ENCODE measurements at regions not wholly inside any gene's neighbourhood (a gene's known extent, or its start where the extent isn't known, plus 50 kb on each side); places are given as distances from the start of the nearest gene placed in this dataset.

DNA sequence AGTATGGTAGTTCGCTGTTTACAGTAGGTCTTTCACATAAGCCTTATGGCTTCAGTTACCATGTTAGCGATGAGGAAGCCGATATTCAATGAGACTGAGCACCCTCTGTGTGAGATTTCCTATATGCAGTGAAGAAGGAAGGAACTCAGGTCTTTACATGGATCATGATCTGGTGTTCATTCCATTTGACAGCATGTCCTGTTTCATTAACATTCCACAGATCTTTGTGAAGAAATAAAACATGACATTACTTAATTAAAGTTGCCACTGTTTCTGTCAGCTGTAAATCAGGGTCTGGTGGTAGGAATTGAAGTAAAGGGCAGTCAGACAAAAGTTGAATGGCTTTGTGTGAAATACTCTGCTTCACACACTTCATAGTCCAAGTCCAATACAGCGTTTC, 768.6 kb downstream of the ZPLD1 start:
- Histone ChIP-seq H2AFZ (ENCODE audit: low read length) (no peak overlapping the region), H3K36me3 (ENCODE audit: insufficient read depth, low read length) (no peaks in the 10 kb centered on the region), H3K9me3 (ENCODE audit: low read depth, low read length) (no peaks in the 10 kb centered on the region), H3K27ac (ENCODE audit: low read depth, low read length) (no peak overlapping the region), H4K20me1 (ENCODE audit: insufficient read depth, low read length) (no peaks in the 10 kb centered on the region), H3K4me2 (ENCODE audit: insufficient read depth, low read length) (no peak overlapping the region), H3K27me3 (ENCODE audit: insufficient read depth, low read length) (no peaks in the 10 kb centered on the region), H3K4me3 (ENCODE audit: insufficient read depth, low read length) (no peak overlapping the region), H3K79me2 (ENCODE audit: insufficient read depth, low read length) (no peaks in the 10 kb centered on the region), H3K4me1 (ENCODE audit: insufficient read depth, low read length) (no peaks in the 10 kb centered on the region)
- DNase-seq (ENCODE audit: insufficient read length, low spot score, missing footprints) = no peak
- TF ChIP-seq, protein P1, sequence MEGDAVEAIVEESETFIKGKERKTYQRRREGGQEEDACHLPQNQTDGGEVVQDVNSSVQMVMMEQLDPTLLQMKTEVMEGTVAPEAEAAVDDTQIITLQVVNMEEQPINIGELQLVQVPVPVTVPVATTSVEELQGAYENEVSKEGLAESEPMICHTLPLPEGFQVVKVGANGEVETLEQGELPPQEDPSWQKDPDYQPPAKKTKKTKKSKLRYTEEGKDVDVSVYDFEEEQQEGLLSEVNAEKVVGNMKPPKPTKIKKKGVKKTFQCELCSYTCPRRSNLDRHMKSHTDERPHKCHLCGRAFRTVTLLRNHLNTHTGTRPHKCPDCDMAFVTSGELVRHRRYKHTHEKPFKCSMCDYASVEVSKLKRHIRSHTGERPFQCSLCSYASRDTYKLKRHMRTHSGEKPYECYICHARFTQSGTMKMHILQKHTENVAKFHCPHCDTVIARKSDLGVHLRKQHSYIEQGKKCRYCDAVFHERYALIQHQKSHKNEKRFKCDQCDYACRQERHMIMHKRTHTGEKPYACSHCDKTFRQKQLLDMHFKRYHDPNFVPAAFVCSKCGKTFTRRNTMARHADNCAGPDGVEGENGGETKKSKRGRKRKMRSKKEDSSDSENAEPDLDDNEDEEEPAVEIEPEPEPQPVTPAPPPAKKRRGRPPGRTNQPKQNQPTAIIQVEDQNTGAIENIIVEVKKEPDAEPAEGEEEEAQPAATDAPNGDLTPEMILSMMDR (IDR thresholded peaks at IDR 0.05; ENCODE audit: extremely low read depth, low read depth, low read length) = no peak

DNA sequence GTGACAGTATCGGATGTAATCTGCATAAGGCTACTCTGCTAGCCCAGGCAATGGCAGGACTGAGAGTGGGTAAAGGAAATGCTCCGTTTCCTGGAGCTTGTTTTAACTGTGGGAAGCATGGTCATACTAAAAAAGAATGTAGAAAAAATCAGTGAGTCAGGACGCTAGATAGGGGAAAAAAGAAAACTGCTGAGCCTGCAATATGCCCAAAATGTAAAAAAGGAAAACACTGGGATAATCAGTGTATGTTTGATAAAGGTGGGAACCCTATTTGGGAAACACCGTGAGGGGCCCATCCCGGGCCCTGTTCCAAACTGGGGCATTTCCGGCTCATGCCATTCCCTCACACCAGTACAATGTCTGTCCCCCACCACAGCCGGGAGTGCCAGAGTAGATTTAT, 775.8 kb downstream of the ZPLD1 start:
- Histone ChIP-seq H3K4me3 (ENCODE audit: insufficient read depth, low read length) (no peak overlapping the region), H3K27me3 (ENCODE audit: insufficient read depth, low read length) (no peaks in the 10 kb centered on the region), H3K9me3 (ENCODE audit: low read depth, low read length) (no peaks in the 10 kb centered on the region), H3K36me3 (ENCODE audit: insufficient read depth, low read length) (no peaks in the 10 kb centered on the region), H2AFZ (ENCODE audit: low read length) (no peak overlapping the region), H3K27ac (ENCODE audit: low read depth, low read length) (no peak overlapping the region), H3K79me2 (ENCODE audit: insufficient read depth, low read length) (no peaks in the 10 kb centered on the region), H4K20me1 (ENCODE audit: insufficient read depth, low read length) (no peaks in the 10 kb centered on the region), H3K4me1 (ENCODE audit: insufficient read depth, low read length) (no peaks in the 10 kb centered on the region), H3K4me2 (ENCODE audit: insufficient read depth, low read length) (no peak overlapping the region)
- TF ChIP-seq, protein P1 (IDR thresholded peaks at IDR 0.05; ENCODE audit: extremely low read depth, low read depth, low read length) = no peak
- no peak for DNase-seq (ENCODE audit: insufficient read length, low spot score, missing footprints)

DNA sequence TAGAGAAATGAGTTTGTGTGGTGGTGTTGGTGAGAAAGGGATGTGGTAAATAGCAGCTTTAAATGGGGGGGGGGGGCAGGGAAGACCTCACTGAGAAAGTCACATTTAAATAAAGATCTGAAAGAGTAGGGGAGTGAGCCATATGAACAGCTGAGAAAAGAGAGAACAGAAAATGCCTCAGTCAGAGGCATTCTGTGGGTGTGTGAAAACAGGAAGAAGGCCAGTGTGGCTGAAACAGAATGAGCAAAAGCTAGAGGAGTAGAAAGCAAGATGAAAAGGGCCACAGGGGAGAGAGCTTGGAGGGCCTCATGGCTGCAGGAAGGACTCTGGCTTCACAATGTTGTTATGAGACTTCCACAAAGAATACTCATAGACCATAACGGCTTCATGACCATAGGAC, 783.3 kb downstream of the ZPLD1 start:
- H3K4me1 ChIP-seq (ENCODE audit: insufficient read depth, low read length) = no peaks in the 10 kb centered on the region
- H3K4me3 ChIP-seq (ENCODE audit: insufficient read depth, low read length) = no peak overlapping the region
- H3K36me3 ChIP-seq (ENCODE audit: insufficient read depth, low read length) = no peaks in the 10 kb centered on the region
- no peaks in the 10 kb centered on the region for H4K20me1 ChIP-seq (ENCODE audit: insufficient read depth, low read length)
- no peak overlapping the region for H3K27ac ChIP-seq (ENCODE audit: low read depth, low read length)
- TF ChIP-seq, protein P1 (IDR thresholded peaks at IDR 0.05; ENCODE audit: extremely low read depth, low read depth, low read length) = no peak
- H3K79me2 ChIP-seq (ENCODE audit: insufficient read depth, low read length) = no peaks in the 10 kb centered on the region
- no peak for DNase-seq (ENCODE audit: insufficient read length, low spot score, missing footprints)
- no peaks in the 10 kb centered on the region for H3K9me3 ChIP-seq (ENCODE audit: low read depth, low read length)
- H2AFZ ChIP-seq (ENCODE audit: low read length) = no peak overlapping the region
- no peaks in the 10 kb centered on the region for H3K27me3 ChIP-seq (ENCODE audit: insufficient read depth, low read length)
- no peak overlapping the region for H3K4me2 ChIP-seq (ENCODE audit: insufficient read depth, low read length)

DNA sequence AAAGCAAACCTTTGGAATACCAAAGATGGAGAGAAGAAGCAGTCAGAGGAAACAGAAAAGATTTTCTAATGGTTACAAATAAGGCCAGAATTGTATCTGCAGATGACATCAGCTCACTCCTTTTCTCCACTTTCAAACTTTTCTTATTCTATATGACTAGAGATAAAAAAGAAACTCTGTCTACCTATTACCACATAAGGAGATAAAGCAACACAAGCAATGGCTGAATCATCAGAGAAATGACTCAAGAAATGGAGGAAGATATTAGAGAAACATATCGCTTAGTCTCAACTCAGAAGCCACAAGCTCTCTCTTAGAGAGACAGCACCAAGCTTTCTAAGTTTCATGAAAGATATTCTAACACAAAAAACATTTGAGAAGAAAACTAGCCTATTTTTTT, 784.0 kb downstream of the ZPLD1 start:
- TF ChIP-seq, protein P1 (IDR thresholded peaks at IDR 0.05; ENCODE audit: extremely low read depth, low read depth, low read length) = no peak
- DNase-seq (ENCODE audit: insufficient read length, low spot score, missing footprints) = no peak
- H3K27ac ChIP-seq (ENCODE audit: low read depth, low read length) = no peak overlapping the region

More for the DNA sequence above, 784.0 kb downstream of the ZPLD1 start:
- no peak overlapping the region for H3K4me2 ChIP-seq (ENCODE audit: insufficient read depth, low read length)
- no peaks in the 10 kb centered on the region for H4K20me1 ChIP-seq (ENCODE audit: insufficient read depth, low read length)
- no peaks in the 10 kb centered on the region for H3K79me2 ChIP-seq (ENCODE audit: insufficient read depth, low read length)
- no peak overlapping the region for H2AFZ ChIP-seq (ENCODE audit: low read length)
- H3K9me3 ChIP-seq (ENCODE audit: low read depth, low read length) = no peaks in the 10 kb centered on the region
- no peaks in the 10 kb centered on the region for H3K27me3 ChIP-seq (ENCODE audit: insufficient read depth, low read length)
- no peak overlapping the region for H3K4me3 ChIP-seq (ENCODE audit: insufficient read depth, low read length)
- no peaks in the 10 kb centered on the region for H3K36me3 ChIP-seq (ENCODE audit: insufficient read depth, low read length)
- no peaks in the 10 kb centered on the region for H3K4me1 ChIP-seq (ENCODE audit: insufficient read depth, low read length)

All from osteoblast (primary cell).